H1 (cell line): ENCODE measurements at regions not wholly inside any gene's neighbourhood (a gene's known extent, or its start where the extent isn't known, plus 50 kb on each side); places are given as distances from the start of the nearest gene placed in this dataset.

Experiments used
- CTCF ChIA-PET: fragments of 300-600 bp; sonication (Branson Sonifier 250); formaldehyde crosslinking; loops from one replicate; lab custom pipeline; 2021; ENCODE audit not compliant: partially characterized antibody; lab: Charles Lee
- POLR2A ChIA-PET: fragments of 300-600 bp; sonication (Branson Sonifier 250); formaldehyde crosslinking; loops from one replicate; lab custom pipeline; 2021; ENCODE audit warnings: inconsistent platforms; ENCODE audit not compliant: partially characterized antibody; lab: Charles Lee
- DNase-seq, 2 experiments: peaks; one replicate each; pipeline versions ENCODE4 v3.0.0 to v3.0.0-alpha.2; 2010 to 2022; ENCODE audit warnings: low spot score in 2 of 2, low read depth in 1 of 2, mixed read lengths in 1 of 2
- FAIRE-seq: peaks from 2 replicates; lab custom pipeline; 2011; peaks lifted over from hg19 to GRCh38; lab: Jason Lieb, UNC
- H2AFZ ChIP-seq: 2 replicates; pipeline ENCODE4 v1.8.1; 2012; ENCODE audit warnings: low read length, inconsistent platforms
- H2AK5ac ChIP-seq: 2 replicates; pipeline ENCODE4 v1.6.1; 2013; ENCODE audit warnings: low read depth, low read length
- H2BK120ac ChIP-seq: replicated peaks from 2 replicates; pipeline ENCODE3; 2013; ENCODE audit warnings: low read depth, low read length, inconsistent platforms
- H2BK12ac ChIP-seq: 2 replicates; pipeline ENCODE4 v1.6.1; 2013; ENCODE audit warnings: low read depth, low read length
- H2BK15ac ChIP-seq: 2 replicates; pipeline ENCODE4 v1.6.1; 2013; ENCODE audit warnings: low read length
- H2BK20ac ChIP-seq: 2 replicates; pipeline ENCODE4 v1.6.1; 2013; ENCODE audit warnings: low read length
- H2BK5ac ChIP-seq: 2 replicates; pipeline ENCODE4 v1.6.1; 2013; ENCODE audit warnings: low read depth, low read length
- H3K14ac ChIP-seq: 2 replicates; pipeline ENCODE4 v1.6.1; 2013; ENCODE audit warnings: inconsistent platforms; ENCODE audit not compliant: insufficient read length
- H3K18ac ChIP-seq: 2 replicates; pipeline ENCODE4 v1.6.1; 2013; ENCODE audit warnings: low read length; ENCODE audit errors: extremely low read depth
- H3K23ac ChIP-seq: 2 replicates; pipeline ENCODE4 v1.6.1; 2013; ENCODE audit warnings: inconsistent platforms; ENCODE audit not compliant: insufficient read length
- H3K23me2 ChIP-seq: 2 replicates; pipeline ENCODE4 v1.6.1; 2013; ENCODE audit warnings: low read depth, low read length
- H3K27ac ChIP-seq: 2 replicates; pipeline ENCODE4 v1.6.1; 2011; ENCODE audit warnings: low read depth, low read length, inconsistent platforms
- H3K27me3 ChIP-seq, 4 experiments: replicated peaks in 1 of 4; 1 replicate in 1 of 4; 2 replicates in 3 of 4; pipeline versions ENCODE4 v1.6.1 to v1.8.1; 2011 to 2013; ENCODE audit warnings: low read length in 3 of 4, mild to moderate bottlenecking in 3 of 4, inconsistent platforms in 2 of 4, mixed read lengths in 2 of 4, moderate library complexity in 1 of 4; ENCODE audit not compliant: control insufficient read depth in 3 of 4, insufficient read depth in 3 of 4; ENCODE audit errors: extremely low read depth in 1 of 4
- H3K36me3 ChIP-seq, 4 experiments: 2 replicates each; pipeline versions ENCODE4 v1.6.1 to v1.8.1; 2011 to 2013; ENCODE audit warnings: mild to moderate bottlenecking in 4 of 4, low read length in 3 of 4, moderate library complexity in 2 of 4, control low read depth in 1 of 4, inconsistent platforms in 1 of 4; ENCODE audit not compliant: insufficient read depth in 4 of 4, control insufficient read depth in 2 of 4
- H3K4ac ChIP-seq: replicated peaks from 2 replicates; pipeline ENCODE3; 2013; ENCODE audit warnings: low read length, low read depth, mixed read lengths, inconsistent platforms; ENCODE audit not compliant: insufficient read length
- H3K4me1 ChIP-seq, 4 experiments: replicated peaks in 1 of 4; 1 replicate in 1 of 4; 2 replicates in 3 of 4; pipeline versions ENCODE4 v1.6.1 to v1.8.1; 2011 to 2013; ENCODE audit warnings: low read length in 3 of 4, inconsistent platforms in 2 of 4, mixed read lengths in 1 of 4; ENCODE audit not compliant: insufficient read depth in 4 of 4, control insufficient read depth in 3 of 4
- H3K4me2 ChIP-seq, 2 experiments: 2 replicates each; pipeline versions ENCODE4 v1.6.1 to v1.8.1; 2011 to 2013; ENCODE audit warnings: low read depth in 2 of 2, low read length in 2 of 2, control low read depth in 1 of 2, inconsistent platforms in 1 of 2, mild to moderate bottlenecking in 1 of 2; ENCODE audit not compliant: insufficient read depth in 1 of 2
- H3K4me3 ChIP-seq, 4 experiments: fragments of 200-600, 300-600 bp in 1 of 4; sonication (generic), shearing (Covaris generic), sonication (Bioruptor Twin) in 1 of 4; 2 replicates each; pipeline versions ENCODE4 v1.5.1 to v1.8.1; 2011 to 2016; ENCODE audit warnings: low read length in 4 of 4, low read depth in 3 of 4, control low read depth in 2 of 4, inconsistent platforms in 2 of 4, mild to moderate bottlenecking in 2 of 4, mixed read lengths in 1 of 4, moderate library complexity in 1 of 4; ENCODE audit not compliant: insufficient read depth in 2 of 4; ENCODE audit errors: extremely low read depth in 1 of 4
- H3K56ac ChIP-seq: replicated peaks from 2 replicates; pipeline ENCODE3; 2013; ENCODE audit warnings: low read depth, mild to moderate bottlenecking, mixed read lengths, low read length, inconsistent platforms; ENCODE audit not compliant: insufficient read length
- H3K79me1 ChIP-seq: 2 replicates; pipeline ENCODE4 v1.6.1; 2013; ENCODE audit warnings: low read depth, low read length, control low read depth
- H3K79me2 ChIP-seq, 2 experiments: 2 replicates each; pipeline versions ENCODE4 v1.6.1 to v1.8.1; 2012 to 2013; ENCODE audit warnings: low read length in 2 of 2, mild to moderate bottlenecking in 2 of 2, inconsistent platforms in 1 of 2; ENCODE audit not compliant: insufficient read depth in 2 of 2, control insufficient read depth in 1 of 2
- H3K9ac ChIP-seq, 4 experiments: replicated peaks in 1 of 4; 1 replicate in 1 of 4; 2 replicates in 3 of 4; pipeline versions ENCODE4 v1.6.1 to v1.8.1; 2011 to 2013; ENCODE audit warnings: low read depth in 3 of 4, low read length in 3 of 4, control low read depth in 2 of 4, mild to moderate bottlenecking in 2 of 4, moderate library complexity in 2 of 4, inconsistent platforms in 1 of 4; ENCODE audit errors: extremely low read depth in 1 of 4
- H3K9me3 ChIP-seq, 2 experiments: 2 replicates each; pipeline versions ENCODE4 v1.6.1 to v1.8.1; 2012 to 2013; ENCODE audit warnings: mild to moderate bottlenecking in 2 of 2, moderate library complexity in 2 of 2, control low read depth in 1 of 2, inconsistent platforms in 1 of 2, low read depth in 1 of 2, low read length in 1 of 2, mixed read lengths in 1 of 2; ENCODE audit not compliant: insufficient read depth in 2 of 2
- H4K20me1 ChIP-seq, 2 experiments: replicated peaks in 1 of 2; 2 replicates each; pipeline versions ENCODE3 to v1.8.1; 2011 to 2013; ENCODE audit warnings: inconsistent platforms in 2 of 2, low read length in 2 of 2, mild to moderate bottlenecking in 1 of 2; ENCODE audit not compliant: insufficient read depth in 2 of 2, control insufficient read depth in 1 of 2
- H4K5ac ChIP-seq: 2 replicates; pipeline ENCODE4 v1.6.1; 2013; ENCODE audit warnings: low read length, low read depth, mixed read lengths, inconsistent platforms; ENCODE audit not compliant: insufficient read length
- H4K8ac ChIP-seq: 2 replicates; pipeline ENCODE4 v1.8.0; 2013; ENCODE audit warnings: mild to moderate bottlenecking, moderate library complexity, low read length, inconsistent platforms; ENCODE audit not compliant: insufficient read depth; ENCODE audit errors: extremely low read depth
- H4K91ac ChIP-seq: replicated peaks from 2 replicates; pipeline ENCODE3; 2013; ENCODE audit warnings: low read length, mixed read lengths, inconsistent platforms; ENCODE audit not compliant: insufficient read length
- CBX5 ChIP-seq: fragments of 300-800, 300-1000 bp; sonication (generic); IDR thresholded peaks from 2 replicates; pipeline ENCODE4 v1.7.1; 2016; ENCODE audit warnings: antibody characterized with exemption, low read length, low read depth
- CTCF ChIP-seq, 3 experiments: IDR thresholded peaks; 1 replicate in 2 of 3; 2 replicates in 1 of 3; pipeline versions ENCODE4 v1.5.1 to v1.6.1; 2011; ENCODE audit warnings: low read length in 3 of 3, mild to moderate bottlenecking in 3 of 3, inconsistent platforms in 2 of 3, low read depth in 1 of 3, moderate library complexity in 1 of 3; ENCODE audit not compliant: insufficient read depth in 1 of 3; ENCODE audit errors: control extremely low read depth in 1 of 3
- EZH2 ChIP-seq: fragments of 200-600 bp; sonication (generic); IDR thresholded peaks from 2 replicates; pipeline ENCODE4 v1.7.1; 2012; ENCODE audit warnings: low read depth, mild to moderate bottlenecking, moderate library complexity, low read length, inconsistent platforms; ENCODE audit not compliant: severe bottlenecking
- GABPA ChIP-seq: IDR thresholded peaks from 2 replicates; pipeline ENCODE4 v1.6.1; 2011; ENCODE audit warnings: mild to moderate bottlenecking, low read length, moderate library complexity, borderline replicate concordance; ENCODE audit not compliant: insufficient read depth
- GTF2F1 ChIP-seq: IDR thresholded peaks from 2 replicates; pipeline ENCODE4 v1.6.1; 2012; ENCODE audit warnings: low read depth, low read length, improper control_type of control experiment, borderline replicate concordance
- KDM5A ChIP-seq: fragments of 200-600 bp; IDR thresholded peaks from 2 replicates; pipeline ENCODE4 v1.7.1; 2012; ENCODE audit warnings: mild to moderate bottlenecking, low read length, inconsistent platforms, mixed read lengths
- NRF1 ChIP-seq: IDR thresholded peaks from 2 replicates; pipeline ENCODE4 v1.6.1; 2011; ENCODE audit warnings: mild to moderate bottlenecking, low read depth, low read length, improper control_type of control experiment
- RBBP5 ChIP-seq: IDR thresholded peaks from 2 replicates; pipeline ENCODE4 v1.7.1; 2012; ENCODE audit warnings: low read depth, mild to moderate bottlenecking, inconsistent platforms, low read length, moderate library complexity, borderline replicate concordance
- SP4 ChIP-seq: IDR thresholded peaks from 2 replicates; pipeline ENCODE4 v1.6.1; 2012; ENCODE audit warnings: low read length, inconsistent platforms
- TBP ChIP-seq: IDR thresholded peaks from 2 replicates; pipeline ENCODE4 v1.6.1; 2011; ENCODE audit warnings: low read depth, low read length, improper control_type of control experiment
- USF2 ChIP-seq: IDR thresholded peaks from 2 replicates; pipeline ENCODE4 v1.6.1; 2011; ENCODE audit warnings: low read length, improper control_type of control experiment
- ZNF274 ChIP-seq: IDR thresholded peaks from 2 replicates; pipeline ENCODE4 v1.7.0; 2012; ENCODE audit warnings: low read length, borderline replicate concordance; ENCODE audit errors: extremely low read depth

DNA sequence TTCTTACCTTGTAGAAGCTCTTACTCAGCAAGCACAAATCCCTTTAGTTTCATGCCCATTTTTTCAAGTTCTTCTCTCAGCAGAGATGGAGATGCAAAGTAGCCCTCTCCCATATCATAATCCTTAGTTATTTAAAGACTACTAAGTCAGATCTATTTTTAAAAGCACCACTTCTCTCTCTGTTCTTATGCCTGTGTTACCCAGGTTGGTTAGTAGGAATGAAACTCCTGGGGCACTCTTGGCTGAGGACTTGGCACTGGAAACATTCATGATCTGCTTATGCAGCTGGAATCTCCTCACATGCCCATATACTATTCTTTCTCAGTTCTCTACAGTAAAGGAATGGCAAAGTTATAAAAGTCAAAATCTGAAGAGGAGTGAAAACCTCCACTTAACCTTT lies 51.9 kb upstream of the PPP2R5A start:
- H3K27me3 ChIP-seq: no peaks in the 10 kb centered on the region
- POLR2A ChIA-PET: interaction anchor here (0.6 kb wide), 1 partner anchor 17 kb away, joined by 3 read pairs; no protein-coding TSS in a partner anchor
- FAIRE-seq: no peak

More for the DNA sequence above, 51.9 kb upstream of the PPP2R5A start:
- Histone ChIP-seq H3K56ac (no peak overlapping the region), H4K20me1 (no peaks in the 10 kb centered on the region), H3K27ac (no peak overlapping the region), H3K4me2 (no peak overlapping the region), H2BK12ac (no peak overlapping the region), H4K91ac (no peak overlapping the region), H3K79me1 (no peaks in the 10 kb centered on the region), H2AK5ac (no peak overlapping the region), H3K79me2 (no peaks in the 10 kb centered on the region), H3K9ac (no peak overlapping the region), H3K36me3 (no peaks in the 10 kb centered on the region), H3K14ac (no peak overlapping the region), H2BK15ac (no peak overlapping the region), H3K23me2 (no peaks in the 10 kb centered on the region), H3K4me1 (no peaks in the 10 kb centered on the region), H4K5ac (no peak overlapping the region), H2BK120ac (no peak overlapping the region), H3K4ac (no peak overlapping the region), H3K18ac (no peak overlapping the region), H3K4me3 (no peak overlapping the region), H4K8ac (no peak overlapping the region), H2BK20ac (no peak overlapping the region), H2AFZ (no peak overlapping the region), H2BK5ac (no peak overlapping the region), H3K9me3 (no peaks in the 10 kb centered on the region), H3K23ac (no peak overlapping the region)
- CTCF ChIA-PET: interaction anchor here (0.7 kb wide), 1 partner anchor 9 kb away, joined by 3 read pairs; no protein-coding TSS in a partner anchor
- DNase-seq: no peak
- no peak for TF ChIP-seq GABPA
- no peak for TF ChIP-seq GTF2F1
- no peak for TF ChIP-seq USF2
- TF ChIP-seq CTCF (IDR thresholded peaks at IDR 0.05; ENCODE audit: control extremely low read depth in 1 of 3, insufficient read depth in 1 of 3, low read depth in 1 of 3, low read length in 3 of 3): no peak
- no peak for TF ChIP-seq SP4
- no peak for TF ChIP-seq ZNF274
- no peak for TF ChIP-seq TBP
- no peak for TF ChIP-seq EZH2
- no peak for TF ChIP-seq CBX5
- no peak for TF ChIP-seq KDM5A
- TF ChIP-seq NRF1: no peak
- TF ChIP-seq RBBP5: no peak
